GM04503 (cell line): ENCODE measurements at regions not wholly inside any gene's neighbourhood (a gene's known extent, or its start where the extent isn't known, plus 50 kb on each side); places are given as distances from the start of the nearest gene placed in this dataset.
A peak's percentile ranks its signal among the peaks of the same experiment; 100 is the strongest.

Source experiments
- DNase-seq: peaks from one replicate; pipeline ENCODE4 v3.0.0-alpha.2; 2012; ENCODE audit warnings: low read depth

GRCh38 chr4:4735870-4736269 lies 123.6 kb upstream of the MSX1 start:
- DNase-seq: no peak

- DNase-seq: no peak
Measured at GRCh38 chr4:4735136-4735750, 124.2 kb upstream of the MSX1 start.

- no peak for DNase-seq
Measured at GRCh38 chr4:4734425-4734824, 125.0 kb upstream of the MSX1 start.

GRCh38 chr4:4733663-4734062 lies 125.8 kb upstream of the MSX1 start:
- no peak for DNase-seq

GRCh38 chr4:4730249-4730648 lies 129.2 kb upstream of the MSX1 start:
- no peak for DNase-seq

GRCh38 chr4:4729206-4729605 lies 130.3 kb upstream of the MSX1 start:
- no peak for DNase-seq

- no peak for DNase-seq
Measured at GRCh38 chr4:4727536-4727935, 131.9 kb upstream of the MSX1 start.

GRCh38 chr4:4726051-4726450 lies 133.4 kb upstream of the MSX1 start:
- no peak for DNase-seq

- no peak for DNase-seq
Measured at GRCh38 chr4:4724321-4724720, 135.1 kb upstream of the MSX1 start.

- DNase-seq: no peak
Measured at GRCh38 chr4:4721636-4722035, 137.8 kb upstream of the MSX1 start.

GRCh38 chr4:4720646-4721045 lies 138.8 kb upstream of the MSX1 start:
- DNase-seq: no peak

GRCh38 chr4:4719436-4719835 lies 140.0 kb upstream of the MSX1 start:
- DNase-seq: no peak

- DNase-seq: no peak
Measured at GRCh38 chr4:4717692-4718091, 141.8 kb upstream of the MSX1 start.

GRCh38 chr4:4714331-4714730 lies 145.1 kb upstream of the MSX1 start:
- peak; percentile 8 for DNase-seq

GRCh38 chr4:4712800-4713528 lies 146.5 kb upstream of the MSX1 start:
- no peak for DNase-seq

GRCh38 chr4:4711902-4712301 lies 147.6 kb upstream of the MSX1 start:
- no peak for DNase-seq

GRCh38 chr4:4709736-4710135 lies 149.7 kb upstream of the MSX1 start:
- no peak for DNase-seq

GRCh38 chr4:4704267-4704666 lies 155.2 kb upstream of the MSX1 start:
- DNase-seq: no peak

GRCh38 chr4:4697584-4697983 lies 155.7 kb upstream of the STX18 start:
- no peak for DNase-seq

GRCh38 chr4:4696530-4696929 lies 154.7 kb upstream of the STX18 start:
- DNase-seq: no peak

GRCh38 chr4:4695497-4695896 lies 153.6 kb upstream of the STX18 start:
- DNase-seq: no peak

GRCh38 chr4:4694827-4695226 lies 153.0 kb upstream of the STX18 start:
- no peak for DNase-seq

GRCh38 chr4:4694296-4694772 lies 152.5 kb upstream of the STX18 start:
- no peak for DNase-seq

- DNase-seq: no peak
Measured at GRCh38 chr4:4693755-4694295, 152.0 kb upstream of the STX18 start.
